ENCODE measurements at regions not wholly inside any gene's neighbourhood (a gene's known extent, or its start where the extent isn't known, plus 50 kb on each side); places are given as distances from the start of the nearest gene placed in this dataset.
"Not testable (repeated sequence)": the region's sequence is repeated elsewhere in the genome, so short reads cannot be mapped to it uniquely, and the experiment has no call there.

- Histone ChIP-seq H3K4me3 (no peak overlapping the region), H3K27ac (no peak overlapping the region), H3K9me3 (replicated peaks in 1 of 3) (no peaks in the 10 kb centered on the region), H3K27me3 (no peaks in the 10 kb centered on the region), H3K36me3 (replicated peaks in 1 of 2) (no peaks in the 10 kb centered on the region), H3K4me1 (replicated peaks in 1 of 2) (no peaks in the 10 kb centered on the region)
- TF ChIP-seq CTCF (IDR thresholded peaks at IDR 0.05) (no peak), POLR2A (IDR thresholded peaks at IDR 0.05) (no peak)
- 70 to 75% (median 73%) methylated on average over 2 of the region's 2 CpGs for WGBS, 4 donors
- DNase-seq: no peak
- intact Hi-C loops (cut with DNase I): no loop called here
Measured at GRCh38 chr13:73166204-73166603, 107.4 kb downstream of the KLF5 start.

- Histone ChIP-seq H3K4me1 (replicated peaks in 1 of 2) (no peaks in the 10 kb centered on the region), H3K36me3 (replicated peaks in 1 of 2) (no peaks in the 10 kb centered on the region), H3K27ac (no peak overlapping the region), H3K4me3 (no peak overlapping the region), H3K27me3 (no peaks in the 10 kb centered on the region), H3K9me3 (replicated peaks in 1 of 3) (no peaks in the 10 kb centered on the region)
- no peak for DNase-seq
- no peak for TF ChIP-seq CTCF (IDR thresholded peaks at IDR 0.05)
- no peak for TF ChIP-seq POLR2A (IDR thresholded peaks at IDR 0.05)
- intact Hi-C loops (cut with DNase I): no loop called here
- WGBS, 4 donors: 61 to 77% (median 67%) methylated on average over 2 of the region's 2 CpGs
Measured at GRCh38 chr13:73162912-73163911, 104.4 kb downstream of the KLF5 start.

- 77 to 85% (median 84%) methylated on average over 5 of the region's 5 CpGs for WGBS, 4 donors
- H3K27me3 ChIP-seq; H3K9me3 ChIP-seq (replicated peaks in 1 of 3); H3K27ac ChIP-seq; intact Hi-C loops (cut with DNase I); H3K4me1 ChIP-seq (replicated peaks in 1 of 2); H3K4me3 ChIP-seq; H3K36me3 ChIP-seq (replicated peaks in 1 of 2); DNase-seq: not testable (repeated sequence)
Measured at GRCh38 chr13:73160371-73161031, 101.7 kb downstream of the KLF5 start.

GRCh38 chr13:73158851-73159250, 100.0 kb downstream of the KLF5 start:
- no peak overlapping the region for H3K4me3 ChIP-seq
- H3K9me3 ChIP-seq (replicated peaks in 1 of 3): no peaks in the 10 kb centered on the region
- intact Hi-C loops (cut with DNase I): no loop called here
- no peaks in the 10 kb centered on the region for H3K36me3 ChIP-seq (replicated peaks in 1 of 2)
- H3K4me1 ChIP-seq (replicated peaks in 1 of 2): no peaks in the 10 kb centered on the region
- no peak overlapping the region for H3K27ac ChIP-seq
- TF ChIP-seq POLR2A (IDR thresholded peaks at IDR 0.05) (no peak), CTCF (IDR thresholded peaks at IDR 0.05) (no peak)
- no peak for DNase-seq
- H3K27me3 ChIP-seq: no peaks in the 10 kb centered on the region
